ENCODE measurements at regions not wholly inside any gene's neighbourhood (a gene's known extent, or its start where the extent isn't known, plus 50 kb on each side); places are given as distances from the start of the nearest gene placed in this dataset.

GRCh38 chr21:31397939-31398338 is 53.9 kb upstream of the TIAM1 start:
- TF ChIP-seq CTCF (IDR thresholded peaks at IDR 0.05 in 4 of 5, conservative IDR thresholded peaks at IDR 0.05 in 1 of 5) (no peak), POLR2A (IDR thresholded peaks at IDR 0.05) (no peak)
